SK-N-MC (cell line): ENCODE measurements at regions not wholly inside any gene's neighbourhood (a gene's known extent, or its start where the extent isn't known, plus 50 kb on each side); places are given as distances from the start of the nearest gene placed in this dataset.

ENCODE experiments used
- EZH2 ChIP-seq: fragments of 200-600 bp; sonication (generic); IDR thresholded peaks from one replicate; pipeline ENCODE4 v1.6.1; 2017; ENCODE audit warnings: antibody characterized with exemption
- POLR2AphosphoS5 ChIP-seq: IDR thresholded peaks from 2 replicates; pipeline ENCODE4 v1.6.1; 2012; ENCODE audit warnings: mild to moderate bottlenecking, low read depth, low read length, borderline replicate concordance

DNA sequence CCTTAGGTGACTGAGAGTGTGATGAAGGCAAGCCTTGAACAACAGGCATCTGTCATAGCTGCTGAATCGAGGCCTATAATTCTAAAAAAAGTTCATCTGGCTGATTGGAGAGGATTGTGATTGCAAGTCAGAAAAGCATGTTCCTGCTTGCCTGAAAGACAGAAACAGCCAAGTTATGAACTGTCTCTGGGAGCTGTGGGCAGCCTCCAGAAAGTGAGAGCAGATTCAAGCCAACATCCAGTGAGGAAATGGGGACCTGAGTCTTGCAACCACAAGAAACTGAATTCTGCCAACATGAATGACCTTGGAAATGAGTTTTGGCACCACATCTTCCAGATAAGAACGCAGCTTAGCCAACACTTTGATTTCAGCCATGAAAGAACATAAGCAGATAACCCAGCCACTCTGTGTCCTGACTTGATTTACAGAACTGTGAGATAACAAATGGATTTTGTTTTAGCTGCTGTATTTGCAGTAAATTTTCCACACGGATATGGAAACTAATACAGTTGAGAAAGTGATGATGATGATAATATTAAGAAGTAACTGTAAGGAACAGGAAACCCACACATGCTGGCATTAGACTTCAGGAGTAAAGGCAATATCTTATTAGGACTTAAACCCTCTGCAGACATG lies 240.3 kb upstream of the NDST3 start:
- TF ChIP-seq EZH2 (no peak), POLR2AphosphoS5 (no peak)
